Uterus (tissue), 2 donors: ENCODE measurements at regions not wholly inside any gene's neighbourhood (a gene's known extent, or its start where the extent isn't known, plus 50 kb on each side); places are given as distances from the start of the nearest gene placed in this dataset.

Experiments used
- CTCF ChIP-seq, 4 experiments: fragments of 200-600 bp in 2 of 4; fragments of 450-650 bp in 2 of 4; sonication (generic) in 2 of 4; IDR thresholded peaks; one replicate each; pipeline ENCODE4 v1.5.1; 2016 to 2019; ENCODE audit warnings: antibody characterized with exemption in 4 of 4, mild to moderate bottlenecking in 2 of 4, moderate library complexity in 1 of 4
- POLR2A ChIP-seq, 2 donors: fragments of 450-650 bp; IDR thresholded peaks; one replicate each; pipeline ENCODE4 v1.6.1; 2016; ENCODE audit warnings: antibody characterized with exemption in 2 of 2, mild to moderate bottlenecking in 1 of 2, moderate library complexity in 1 of 2

- no peak for TF ChIP-seq CTCF (IDR thresholded peaks at IDR 0.05)
- no peak for TF ChIP-seq POLR2A (IDR thresholded peaks at IDR 0.05)
Measured at GRCh38 chr2:176944998-176945397, 267.6 kb upstream of the HNRNPA3 start.
